RWPE2 (cell line): ENCODE measurements at regions not wholly inside any gene's neighbourhood (a gene's known extent, or its start where the extent isn't known, plus 50 kb on each side); places are given as distances from the start of the nearest gene placed in this dataset.
A peak's percentile ranks its signal among the peaks of the same experiment; 100 is the strongest.

Experiments used
- ATAC-seq: fragments of 200-7000 bp; cut with Tn5 transposase; 3 replicates; pipeline ENCODE4 v1.9.1; 2021; ENCODE audit warnings: low read depth
- DNase-seq: peaks from one replicate; pipeline ENCODE4 v3.0.0-alpha.2; 2020; ENCODE audit warnings: low spot score
- H3K27ac ChIP-seq: fragments of 450-650 bp; 2 replicates; pipeline ENCODE4 v1.5.1; 2017; ENCODE audit warnings: mild to moderate bottlenecking; ENCODE audit not compliant: poor library complexity, severe bottlenecking
- H3K27me3 ChIP-seq: fragments of 250-450 bp; sonication (Bioruptor Pico); 2 replicates; pipeline ENCODE4 v1.5.1; 2021; ENCODE audit warnings: mild to moderate bottlenecking, moderate library complexity; ENCODE audit not compliant: insufficient read depth, poor library complexity, severe bottlenecking
- H3K36me3 ChIP-seq: fragments of 250-450 bp; sonication (Bioruptor Pico); 2 replicates; pipeline ENCODE4 v1.5.1; 2020; ENCODE audit warnings: low read depth, mild to moderate bottlenecking, moderate library complexity
- H3K4me1 ChIP-seq: fragments of 250-450 bp; sonication (Bioruptor Pico); 2 replicates; pipeline ENCODE4 v1.5.1; 2021; ENCODE audit warnings: mild to moderate bottlenecking, moderate library complexity; ENCODE audit not compliant: insufficient read depth, poor library complexity, severe bottlenecking
- H3K4me3 ChIP-seq: fragments of 250-450 bp; sonication (Bioruptor Pico); 2 replicates; pipeline ENCODE4 v1.5.1; 2021; ENCODE audit warnings: mild to moderate bottlenecking, moderate library complexity; ENCODE audit not compliant: severe bottlenecking
- H3K9me3 ChIP-seq: fragments of 250-450 bp; sonication (Bioruptor Pico); 2 replicates; pipeline ENCODE4 v1.5.1; 2021; ENCODE audit warnings: mild to moderate bottlenecking, moderate library complexity; ENCODE audit not compliant: severe bottlenecking
- CTCF ChIP-seq: fragments of 450-650 bp; IDR thresholded peaks from one replicate; pipeline ENCODE4 v1.5.1; 2017; ENCODE audit warnings: mild to moderate bottlenecking, moderate library complexity; ENCODE audit not compliant: poor library complexity, severe bottlenecking

GRCh38 chr16:59654455-59654854 lies 920.3 kb upstream of the GOT2 start:
- Histone ChIP-seq H3K4me3 (no peak overlapping the region), H3K36me3 (no peaks in the 10 kb centered on the region), H3K27ac (no peak overlapping the region), H3K27me3 (no peaks in the 10 kb centered on the region), H3K4me1 (no peaks in the 10 kb centered on the region), H3K9me3 (no peaks in the 10 kb centered on the region)
- no peak for DNase-seq
- ATAC-seq = no peak
- TF ChIP-seq CTCF = no peak

GRCh38 chr16:59651662-59652061 lies 917.5 kb upstream of the GOT2 start:
- H3K36me3 ChIP-seq = no peaks in the 10 kb centered on the region
- no peak for TF ChIP-seq CTCF
- H3K4me1 ChIP-seq = no peaks in the 10 kb centered on the region
- H3K9me3 ChIP-seq = no peaks in the 10 kb centered on the region
- H3K27me3 ChIP-seq = no peaks in the 10 kb centered on the region
- ATAC-seq (no peak), DNase-seq (no peak)
- no peak overlapping the region for H3K4me3 ChIP-seq
- no peak overlapping the region for H3K27ac ChIP-seq

- peaks cover 6% of the 10 kb centered on the region for H3K9me3 ChIP-seq
- no peaks in the 10 kb centered on the region for H3K4me1 ChIP-seq
- H3K27me3 ChIP-seq = no peaks in the 10 kb centered on the region
- ATAC-seq (no peak), DNase-seq (no peak)
- H3K27ac ChIP-seq = no peak overlapping the region
- H3K4me3 ChIP-seq = no peak overlapping the region
- TF ChIP-seq CTCF = no peak
- H3K36me3 ChIP-seq = no peaks in the 10 kb centered on the region
These were observed 911.1 kb upstream of the GOT2 start for GRCh38 chr16:59645194-59645593.

GRCh38 chr16:59635674-59636073 lies 901.6 kb upstream of the GOT2 start:
- Histone ChIP-seq H3K27me3 (no peaks in the 10 kb centered on the region), H3K36me3 (no peaks in the 10 kb centered on the region), H3K4me3 (no peak overlapping the region), H3K4me1 (peaks cover 13% of the 10 kb centered on the region), H3K27ac (peak overlapping the region; percentile 49), H3K9me3 (no peaks in the 10 kb centered on the region)
- no peak for TF ChIP-seq CTCF
- no peak for DNase-seq
- peak; percentile 53; the same call in 2 of the 3 replicates for ATAC-seq

GRCh38 chr16:59634951-59635350 lies 900.8 kb upstream of the GOT2 start:
- Histone ChIP-seq H3K27ac (peak overlapping the region; percentile 49), H3K9me3 (no peaks in the 10 kb centered on the region), H3K36me3 (no peaks in the 10 kb centered on the region), H3K27me3 (no peaks in the 10 kb centered on the region), H3K4me1 (peaks cover 13% of the 10 kb centered on the region), H3K4me3 (no peak overlapping the region)
- no peak for DNase-seq
- ATAC-seq = no peak
- no peak for TF ChIP-seq CTCF
